GM19395 (cell line): ENCODE measurements at regions not wholly inside any gene's neighbourhood (a gene's known extent, or its start where the extent isn't known, plus 50 kb on each side); places are given as distances from the start of the nearest gene placed in this dataset.

Experiments
- ATAC-seq: cut with Tn5 transposase; IDR thresholded peaks from one replicate; pipeline ENCODE4 v1.9.1; 2021; ENCODE audit warnings: mild to moderate bottlenecking, moderate library complexity; ENCODE audit not compliant: unreplicated experiment

DNA sequence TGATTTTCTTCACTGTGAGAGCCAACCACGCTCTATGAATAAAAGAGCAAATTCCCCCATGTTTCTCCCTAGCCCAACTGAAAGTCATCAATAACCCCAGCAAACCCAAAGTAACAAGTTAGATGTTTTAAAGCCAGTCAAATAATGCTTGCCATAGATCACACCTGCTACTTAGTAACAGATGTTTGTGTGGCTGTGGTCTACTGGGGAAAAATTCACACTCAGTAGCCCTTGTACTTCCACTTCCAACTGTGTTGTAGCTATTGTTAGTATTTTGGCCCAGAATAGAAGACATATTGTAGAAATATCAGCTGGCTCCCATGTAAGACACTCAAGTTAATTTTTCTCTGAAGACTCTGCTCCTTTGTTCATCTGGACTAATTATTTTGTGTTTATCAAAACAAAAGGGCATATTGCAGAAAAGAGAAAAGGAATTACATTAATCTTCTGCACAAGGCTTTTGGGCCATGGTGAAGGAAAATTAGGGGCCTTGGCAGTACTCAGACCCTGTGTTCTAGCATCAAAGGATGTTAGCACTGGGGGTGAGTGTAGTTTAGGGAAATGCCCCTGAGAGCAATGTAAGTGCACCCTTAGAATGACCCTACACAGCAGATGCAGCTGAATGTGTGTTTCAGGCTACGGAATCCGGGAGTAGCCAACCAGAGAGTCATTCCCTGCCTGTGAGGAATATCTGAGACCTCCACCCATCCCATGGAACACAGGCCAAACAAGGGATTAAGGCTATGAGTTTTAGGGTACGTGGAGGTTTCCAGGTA, 521.9 kb downstream of the EPHA4 start:
- peak; percentile 60 for ATAC-seq

DNA sequence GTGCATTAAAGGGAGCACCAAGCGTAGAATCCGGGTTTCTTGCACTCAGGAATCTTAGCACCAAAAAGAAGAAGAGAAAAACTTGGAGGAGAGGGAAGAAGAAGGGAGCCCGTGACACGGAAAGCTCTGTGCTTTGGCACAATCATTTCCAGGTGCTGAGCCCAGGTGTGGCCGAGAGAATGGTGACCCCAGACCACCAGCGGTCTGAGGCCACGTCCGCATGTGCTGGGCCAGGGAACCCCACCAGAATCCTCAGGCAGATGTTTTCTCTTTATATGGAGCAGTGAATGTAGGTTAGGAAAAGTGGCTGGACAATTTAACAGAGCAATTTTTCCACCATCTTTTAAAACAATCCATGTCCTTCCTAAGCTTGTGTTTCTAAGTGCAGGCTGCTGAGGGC, 520.9 kb downstream of the EPHA4 start:
- no peak for ATAC-seq

DNA sequence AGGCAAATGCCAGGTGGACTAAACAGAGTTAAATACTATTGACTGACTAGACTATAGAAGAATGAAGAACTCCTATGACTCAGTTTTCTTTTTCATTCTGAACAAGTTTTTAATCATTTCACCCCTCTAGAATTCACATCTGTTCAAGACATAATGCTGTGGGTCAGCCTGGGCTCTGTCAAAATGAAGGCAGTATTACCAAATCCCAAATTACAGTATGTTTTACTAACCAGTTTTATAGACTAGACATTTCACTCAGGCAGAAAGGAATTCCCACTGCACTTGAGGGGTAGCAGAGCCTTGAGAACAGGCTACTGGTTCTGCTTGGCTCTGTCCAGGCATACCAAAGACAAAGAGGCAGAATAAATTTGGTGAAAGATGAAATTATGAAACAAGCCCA, 511.7 kb downstream of the EPHA4 start:
- ATAC-seq = no peak

DNA sequence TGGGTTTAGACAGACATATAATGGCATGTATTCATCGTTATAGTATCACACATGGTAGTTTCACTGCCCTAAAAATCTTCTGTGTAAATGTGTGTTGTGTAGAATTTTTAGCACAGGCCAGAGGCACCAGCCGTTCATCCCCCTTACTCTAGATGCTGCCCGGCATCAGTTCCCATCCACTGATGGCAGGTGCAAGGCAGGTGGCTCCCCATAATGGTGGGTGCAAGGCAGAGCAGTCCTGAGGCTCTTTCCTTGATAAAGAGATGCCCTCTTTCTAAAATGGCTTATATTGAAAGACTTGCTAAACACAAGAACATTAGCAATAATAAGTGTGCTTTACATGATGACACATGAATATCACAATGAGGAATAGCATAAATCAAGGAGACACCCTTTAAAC, 508.5 kb downstream of the EPHA4 start:
- no peak for ATAC-seq

- ATAC-seq = no peak
Measured at GRCh38 chr2:221064058-221064854, 507.8 kb downstream of the EPHA4 start.

- no peak for ATAC-seq
Measured at GRCh38 chr2:221064880-221065279, 507.2 kb downstream of the EPHA4 start.

- ATAC-seq = no peak
Measured at GRCh38 chr2:221068123-221068522, 504.0 kb downstream of the EPHA4 start.

GRCh38 chr2:221070106-221070505, 502.0 kb downstream of the EPHA4 start:
- no peak for ATAC-seq

DNA sequence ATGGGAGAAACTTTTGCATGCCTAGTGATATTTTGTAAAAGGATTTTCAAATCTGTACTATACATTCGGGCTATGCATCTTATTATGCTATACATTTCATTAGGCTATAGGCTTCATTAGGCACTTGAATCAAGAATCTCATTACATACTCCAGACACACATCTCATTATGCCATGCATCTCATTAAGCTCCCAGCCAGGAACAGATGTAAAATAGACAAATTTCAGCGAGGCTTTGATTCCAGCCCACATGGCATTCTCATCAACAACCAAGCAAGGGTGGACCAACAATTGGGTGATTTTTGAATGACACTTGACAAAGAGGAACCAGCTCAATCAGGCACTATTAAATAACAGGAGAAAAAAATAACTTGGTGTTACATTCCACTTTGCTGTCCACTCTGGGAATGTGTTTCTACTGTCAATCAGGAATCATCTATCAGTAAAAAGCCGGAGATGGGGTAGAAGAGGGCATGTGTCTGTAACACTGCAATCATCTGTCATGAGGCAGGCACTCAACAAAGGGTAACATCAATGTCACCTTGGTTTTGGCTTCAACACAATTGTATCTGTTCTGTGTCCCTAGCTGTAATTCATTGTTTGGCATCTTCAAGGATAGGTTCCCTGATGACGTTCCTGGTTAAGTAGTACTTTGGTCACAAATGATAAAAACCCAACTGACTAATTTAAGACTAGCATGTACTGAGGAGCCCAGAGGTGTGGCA, 498.6 kb downstream of the EPHA4 start:
- ATAC-seq = no peak

DNA sequence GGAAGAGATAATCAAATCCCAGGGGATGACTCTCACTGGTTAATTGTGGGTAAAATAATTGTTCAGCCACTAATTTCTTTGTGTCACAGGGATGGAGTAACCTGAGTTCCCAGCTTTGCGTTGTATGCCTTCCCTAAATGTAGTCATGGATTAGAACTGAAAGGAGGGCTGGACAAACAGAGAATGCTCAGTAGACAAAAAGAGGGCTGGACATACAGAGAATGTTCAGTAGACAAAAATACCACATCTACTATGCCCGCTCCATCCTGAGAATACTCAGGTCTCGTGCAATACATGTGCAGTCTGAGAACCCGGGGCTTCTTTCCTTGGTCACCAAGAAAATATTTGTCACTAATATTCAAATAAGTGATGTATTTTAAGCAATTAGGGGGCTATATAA, 497.9 kb downstream of the EPHA4 start:
- ATAC-seq = no peak

GRCh38 chr2:221075203-221075602, 496.9 kb downstream of the EPHA4 start:
- no peak for ATAC-seq

- no peak for ATAC-seq
Measured at GRCh38 chr2:221077251-221077650, 494.9 kb downstream of the EPHA4 start.

GRCh38 chr2:221077799-221078198, 494.3 kb downstream of the EPHA4 start:
- no peak for ATAC-seq

GRCh38 chr2:221085341-221085900, 486.7 kb downstream of the EPHA4 start:
- ATAC-seq = no peak

GRCh38 chr2:221085936-221086335, 486.2 kb downstream of the EPHA4 start:
- ATAC-seq = no peak

DNA sequence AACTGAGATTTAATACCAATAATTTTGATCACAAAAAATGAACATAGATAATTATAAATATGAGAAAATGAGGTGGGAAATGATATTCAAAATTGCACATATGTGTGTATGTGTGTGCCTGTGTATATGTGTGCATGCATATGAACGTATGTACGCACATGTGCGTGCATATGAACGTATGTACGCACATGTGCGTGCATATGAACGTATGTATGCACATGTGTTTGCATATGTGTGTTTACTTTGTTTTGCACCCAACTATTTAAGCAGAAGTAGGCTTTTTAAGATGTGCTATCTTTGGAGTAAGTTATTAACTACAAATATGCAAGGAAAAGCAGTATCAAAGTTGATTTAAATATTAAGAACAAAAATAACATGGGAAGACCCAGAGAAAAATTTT, 484.3 kb downstream of the EPHA4 start:
- ATAC-seq = no peak

DNA sequence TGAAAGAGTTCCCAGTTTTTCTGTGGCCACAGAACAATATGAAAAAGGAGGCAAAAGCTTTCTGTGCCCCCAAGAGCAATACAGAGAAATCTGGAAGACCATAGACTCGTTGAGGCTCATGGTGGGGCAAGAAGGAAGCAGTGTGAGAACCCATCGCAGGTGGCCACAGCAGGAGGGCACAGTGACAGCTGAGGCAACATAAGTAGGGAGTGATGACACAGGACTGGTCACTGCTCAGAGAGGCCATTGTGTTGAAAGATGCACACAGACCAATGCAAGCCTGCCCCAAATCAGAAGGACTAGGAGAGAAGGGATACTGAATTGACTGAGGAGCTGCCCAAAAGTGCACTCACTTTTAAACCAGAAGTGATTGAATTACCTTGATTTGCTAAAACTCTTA, 483.6 kb downstream of the EPHA4 start:
- ATAC-seq = no peak

GRCh38 chr2:221095356-221095755, 476.7 kb downstream of the EPHA4 start:
- no peak for ATAC-seq

DNA sequence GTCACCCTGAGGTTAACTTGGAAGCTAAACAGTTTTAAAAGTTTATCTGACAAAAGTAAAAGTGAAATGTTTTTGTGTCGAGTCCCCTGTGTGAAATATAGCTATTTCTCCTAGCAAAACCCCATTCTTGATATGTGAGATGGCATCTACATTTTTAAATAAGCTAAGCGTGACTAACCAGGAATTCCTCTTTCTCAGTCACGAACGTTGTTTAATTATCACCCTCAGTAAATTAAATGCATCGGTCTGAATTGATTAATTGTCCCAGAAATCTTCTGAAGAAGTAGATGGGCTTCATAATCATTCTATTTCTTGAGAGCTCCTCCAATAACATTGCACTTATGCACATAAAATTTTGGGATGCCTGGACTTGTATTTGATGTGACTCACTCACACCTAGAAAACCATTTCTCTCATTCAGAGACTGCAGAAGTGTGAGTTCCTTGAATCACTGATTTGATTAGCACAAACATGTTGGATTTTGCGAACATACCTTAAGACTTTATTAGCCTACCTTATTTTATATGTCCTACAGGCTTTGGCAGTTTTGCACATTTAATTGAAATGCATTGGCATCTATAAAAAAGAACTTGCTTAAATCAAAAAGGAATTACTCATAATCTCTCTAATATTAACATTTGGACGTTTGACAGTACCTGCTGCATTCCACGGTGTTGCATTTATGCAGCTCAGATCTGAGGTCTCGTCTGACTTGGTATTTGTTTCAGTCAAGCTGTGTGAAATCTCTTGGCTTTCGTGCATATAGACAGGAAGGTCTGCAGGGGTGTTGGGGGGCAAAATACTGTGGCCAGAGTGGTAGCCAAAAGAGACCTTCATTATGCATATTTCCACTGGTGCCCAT, 475.2 kb downstream of the EPHA4 start:
- no peak for ATAC-seq

DNA sequence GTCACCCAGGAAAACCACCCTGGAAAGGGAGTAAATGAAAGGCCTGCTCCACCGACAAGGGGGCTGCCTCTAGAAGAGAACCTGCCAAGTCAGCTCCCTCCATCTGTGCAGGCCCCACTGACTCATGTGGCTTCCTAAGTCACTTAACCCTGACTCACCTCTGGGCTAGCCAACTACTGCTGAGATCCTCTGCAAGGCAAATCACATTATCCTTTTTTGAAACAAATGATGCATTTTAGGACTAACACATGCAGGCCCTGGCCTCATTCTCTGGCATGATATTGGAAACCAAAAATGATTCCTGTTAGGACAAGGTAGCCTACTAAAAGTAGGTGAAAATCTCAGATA, 474.6 kb downstream of the EPHA4 start:
- no peak for ATAC-seq

DNA sequence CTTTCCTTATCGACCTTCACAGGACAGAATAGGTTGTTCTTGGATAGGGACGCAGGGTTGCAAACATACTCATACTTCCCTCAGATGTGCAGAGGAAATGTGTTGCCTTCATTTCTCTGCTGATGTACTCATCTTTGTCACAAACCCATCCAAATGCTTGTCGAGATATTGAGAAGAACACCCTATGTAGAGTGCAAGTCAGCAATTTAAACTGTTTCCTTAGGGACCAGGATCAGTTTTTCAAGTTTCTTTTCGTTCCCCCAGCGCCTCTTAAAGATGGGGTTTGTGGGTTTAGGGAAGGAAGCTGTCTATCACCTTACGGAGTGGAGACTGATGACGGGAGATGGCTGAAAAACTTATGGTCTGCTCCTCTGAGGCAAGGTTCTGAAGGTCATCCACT, 474.2 kb downstream of the EPHA4 start:
- ATAC-seq = no peak
